ENCODE measurements at regions not wholly inside any gene's neighbourhood (a gene's known extent, or its start where the extent isn't known, plus 50 kb on each side); places are given as distances from the start of the nearest gene placed in this dataset.
"Not testable (repeated sequence)": the region's sequence is repeated elsewhere in the genome, so short reads cannot be mapped to it uniquely, and the experiment has no call there.

- BruUV-seq (replicated peaks) = no TSS peak
- CTCF ChIA-PET = no interaction called here
Measured at GRCh38 chr5:110872200-110872599, 133.4 kb downstream of the SLC25A46 start.

GRCh38 chr5:110872963-110873362 lies 134.2 kb downstream of the SLC25A46 start:
- Histone ChIP-seq H3K4me3 (no peak overlapping the region), H3K9me2 (ENCODE audit: insufficient read depth) (no peaks in the 10 kb centered on the region), H3K27ac (no peak overlapping the region), H3K9me3 (ENCODE audit: insufficient read depth, low read depth) (no peaks in the 10 kb centered on the region), H3K4me1 (replicated peaks; ENCODE audit: insufficient read depth) (no peaks in the 10 kb centered on the region), H3K27me3 (ENCODE audit: insufficient read depth, low read depth) (no peaks in the 10 kb centered on the region), H4K20me1 (ENCODE audit: insufficient read depth) (no peaks in the 10 kb centered on the region), H3K79me2 (ENCODE audit: low read depth) (no peaks in the 10 kb centered on the region), H3K36me3 (ENCODE audit: low read depth) (no peaks in the 10 kb centered on the region), H2AFZ (no peak overlapping the region), H3K4me2 (no peak overlapping the region), H3F3A (ENCODE audit: insufficient read depth, low read depth) (no peaks in the 10 kb centered on the region)
- POLR2A ChIA-PET (ENCODE audit: unreplicated experiment) = no interaction called here
- CTCF ChIA-PET = no interaction called here
- BruUV-seq (replicated peaks) = no TSS peak
- no peak for TF ChIP-seq EZH2 (IDR thresholded peaks at IDR 0.05; ENCODE audit: low read depth)
- TF ChIP-seq CTCF (conservative IDR thresholded peaks at IDR 0.05) = no peak
- intact Hi-C loops (cut with micrococcal nuclease; ENCODE audit: unreplicated experiment) = no loop called here
- DNase-seq = no peak

More at GRCh38 chr5:110872200-110872599, 133.4 kb downstream of the SLC25A46 start:
- H3K79me2 ChIP-seq (ENCODE audit: low read depth) = no peaks in the 10 kb centered on the region
- POLR2A ChIA-PET (ENCODE audit: unreplicated experiment) = no interaction called here
- no peaks in the 10 kb centered on the region for H3K27me3 ChIP-seq (ENCODE audit: insufficient read depth, low read depth)
- DNase-seq = no peak
- H3K4me1 ChIP-seq (replicated peaks; ENCODE audit: insufficient read depth) = no peaks in the 10 kb centered on the region
- no peak overlapping the region for H3K4me2 ChIP-seq
- H3K27ac ChIP-seq = no peak overlapping the region
- H3K36me3 ChIP-seq (ENCODE audit: low read depth) = no peaks in the 10 kb centered on the region
- no peaks in the 10 kb centered on the region for H3K9me3 ChIP-seq (ENCODE audit: insufficient read depth, low read depth)
- no peaks in the 10 kb centered on the region for H3K9me2 ChIP-seq (ENCODE audit: insufficient read depth)
- H3K4me3 ChIP-seq = no peak overlapping the region
- intact Hi-C loops (cut with micrococcal nuclease; ENCODE audit: unreplicated experiment) = no loop called here
- no peak overlapping the region for H2AFZ ChIP-seq
- no peaks in the 10 kb centered on the region for H4K20me1 ChIP-seq (ENCODE audit: insufficient read depth)
- TF ChIP-seq CTCF (conservative IDR thresholded peaks at IDR 0.05) = no peak
- TF ChIP-seq EZH2 (IDR thresholded peaks at IDR 0.05; ENCODE audit: low read depth) = no peak
- no peaks in the 10 kb centered on the region for H3F3A ChIP-seq (ENCODE audit: insufficient read depth, low read depth)

GRCh38 chr5:110873773-110874437 lies 135.1 kb downstream of the SLC25A46 start:
- no peaks in the 10 kb centered on the region for H3F3A ChIP-seq (ENCODE audit: insufficient read depth, low read depth)
- no peaks in the 10 kb centered on the region for H3K9me3 ChIP-seq (ENCODE audit: insufficient read depth, low read depth)
- no peak overlapping the region for H3K4me3 ChIP-seq
- no peak for TF ChIP-seq EZH2 (IDR thresholded peaks at IDR 0.05; ENCODE audit: low read depth)
- no peak for TF ChIP-seq CTCF (conservative IDR thresholded peaks at IDR 0.05)
- intact Hi-C loops (cut with micrococcal nuclease; ENCODE audit: unreplicated experiment) = no loop called here
- no peak overlapping the region for H2AFZ ChIP-seq
- CTCF ChIA-PET = no interaction called here
- H3K27me3 ChIP-seq (ENCODE audit: insufficient read depth, low read depth) = no peaks in the 10 kb centered on the region
- POLR2A ChIA-PET (ENCODE audit: unreplicated experiment) = no interaction called here
- H3K4me1 ChIP-seq (replicated peaks; ENCODE audit: insufficient read depth) = no peaks in the 10 kb centered on the region
- BruUV-seq (replicated peaks) = no TSS peak
- H3K4me2 ChIP-seq = no peak overlapping the region
- no peaks in the 10 kb centered on the region for H3K36me3 ChIP-seq (ENCODE audit: low read depth)
- no peak for DNase-seq
- no peak overlapping the region for H3K27ac ChIP-seq
- no peaks in the 10 kb centered on the region for H3K79me2 ChIP-seq (ENCODE audit: low read depth)
- no peaks in the 10 kb centered on the region for H4K20me1 ChIP-seq (ENCODE audit: insufficient read depth)
- H3K9me2 ChIP-seq (ENCODE audit: insufficient read depth) = no peaks in the 10 kb centered on the region

GRCh38 chr5:110875115-110875514 lies 136.3 kb downstream of the SLC25A46 start:
- H3K9me3 ChIP-seq (ENCODE audit: insufficient read depth, low read depth); H2AFZ ChIP-seq; H3K27ac ChIP-seq; H3K27me3 ChIP-seq (ENCODE audit: insufficient read depth, low read depth); H3K36me3 ChIP-seq (ENCODE audit: low read depth); H4K20me1 ChIP-seq (ENCODE audit: insufficient read depth); BruUV-seq (replicated peaks); H3K4me2 ChIP-seq; intact Hi-C loops (cut with micrococcal nuclease; ENCODE audit: unreplicated experiment); H3K9me2 ChIP-seq (ENCODE audit: insufficient read depth); H3K79me2 ChIP-seq (ENCODE audit: low read depth); CTCF ChIA-PET; H3K4me3 ChIP-seq; DNase-seq; POLR2A ChIA-PET (ENCODE audit: unreplicated experiment); H3F3A ChIP-seq (ENCODE audit: insufficient read depth, low read depth); H3K4me1 ChIP-seq (replicated peaks; ENCODE audit: insufficient read depth): not testable (repeated sequence)
